ENCODE measurements at regions not wholly inside any gene's neighbourhood (a gene's known extent, or its start where the extent isn't known, plus 50 kb on each side); places are given as distances from the start of the nearest gene placed in this dataset.

GRCh38 chr16:85412911-85413520 lies 200.1 kb upstream of the GSE1 start:
- no peaks in the 10 kb centered on the region for H3K36me3 ChIP-seq (replicated peaks in 1 of 2; ENCODE audit: control insufficient read depth in 1 of 2, insufficient read depth in 2 of 2, low read length in 2 of 2)
- no peak overlapping the region for H2AFZ ChIP-seq (ENCODE audit: low read length)
- no TSS peak for BruUV-seq (replicated peaks)
- ChIA-PET CTCF (ENCODE audit: low intra/inter-chr PET ratio, low total read pairs) (no interaction called here), POLR2A (no interaction called here)
- ATAC-seq (no peak), FAIRE-seq (no peak), DNase-seq (ENCODE audit: low spot score) (no peak)
- in situ Hi-C loops (cut with HindIII; ENCODE audit: extremely low pct_ligation_motif_present, low pct_unique_long_range_greater_than_20kb) (no loop called here), intact Hi-C loops (cut with micrococcal nuclease; ENCODE audit: unreplicated experiment) (no loop called here)
- peaks cover 10% of the 10 kb centered on the region for H3K4me1 ChIP-seq (ENCODE audit: insufficient read depth, low read length)
- no peak overlapping the region for H3K4me3 ChIP-seq (replicated peaks in 1 of 3; ENCODE audit: insufficient read depth in 1 of 3, low read depth in 2 of 3, low read length in 3 of 3)
- no peak overlapping the region for H3K27ac ChIP-seq (ENCODE audit: extremely low read length, insufficient read depth, low read length)
- H3K9me3 ChIP-seq (ENCODE audit: low read length), result no peaks in the 10 kb centered on the region
- H3K79me2 ChIP-seq (ENCODE audit: insufficient read depth, low read length), result no peaks in the 10 kb centered on the region
- WGBS (ENCODE audit: low lambda C conversion rate), result 80% methylated on average over 24 of the region's 25 CpGs
- H3K9ac ChIP-seq (ENCODE audit: insufficient read depth, low read depth, low read length), result no peak overlapping the region
- H3K4me2 ChIP-seq (ENCODE audit: low read depth, low read length), result no peak overlapping the region
- H4K20me1 ChIP-seq (ENCODE audit: insufficient read depth, low read length), result no peaks in the 10 kb centered on the region
- H3K27me3 ChIP-seq (ENCODE audit: control insufficient read depth in 1 of 2, insufficient read depth in 2 of 2, low read length in 2 of 2), result no peaks in the 10 kb centered on the region
- TF ChIP-seq ZNF646 (CRISPR knock-in tag; IDR thresholded peaks at IDR 0.05) (no peak), ZNF781 (CRISPR knock-in tag; IDR thresholded peaks at IDR 0.05; ENCODE audit: borderline replicate concordance, not compliant biosample characterization) (no peak), ZNF138 (CRISPR knock-in tag; IDR thresholded peaks at IDR 0.05; ENCODE audit: low read depth) (no peak), ZNF766 (CRISPR knock-in tag; IDR thresholded peaks at IDR 0.05; ENCODE audit: borderline replicate concordance) (no peak), BCL3 (CRISPR knock-in tag; IDR thresholded peaks at IDR 0.05) (no peak), KDM6A (CRISPR knock-in tag; IDR thresholded peaks at IDR 0.05; ENCODE audit: low read depth) (no peak), EZH2 (conservative IDR thresholded peaks at IDR 0.05; ENCODE audit: low read depth, low read length) (no peak), ZNF652 (CRISPR knock-in tag; IDR thresholded peaks at IDR 0.05; ENCODE audit: borderline replicate concordance, low read depth) (no peak), ZNF607 (CRISPR knock-in tag; IDR thresholded peaks at IDR 0.05; ENCODE audit: borderline replicate concordance) (no peak), ZNF616 (CRISPR knock-in tag; IDR thresholded peaks at IDR 0.05; ENCODE audit: low read depth) (no peak), TRAFD1 (CRISPR knock-in tag; IDR thresholded peaks at IDR 0.05; ENCODE audit: borderline replicate concordance) (no peak), U2AF1 (optimal IDR thresholded peaks at IDR 0.05; ENCODE audit: low read depth, low read length) (no peak), CHD4 (IDR thresholded peaks at IDR 0.05; ENCODE audit: borderline replicate concordance, low read length) (no peak), ZNF558 (CRISPR knock-in tag; IDR thresholded peaks at IDR 0.05; ENCODE audit: borderline replicate concordance) (no peak), ZNF547 (CRISPR knock-in tag; IDR thresholded peaks at IDR 0.05) (no peak), NFIC (IDR thresholded peaks at IDR 0.05; ENCODE audit: low read length) (no peak)
